ENCODE measurements at regions not wholly inside any gene's neighbourhood (a gene's known extent, or its start where the extent isn't known, plus 50 kb on each side); places are given as distances from the start of the nearest gene placed in this dataset.

- no peaks in the 10 kb centered on the region for H3K36me3 ChIP-seq
- TF ChIP-seq Cebpa-rat (IDR thresholded peaks at IDR 0.05) = no peak
- H3K9me3 ChIP-seq (replicated peaks in 1 of 11) = no peaks in the 10 kb centered on the region
- H3K4me1 ChIP-seq = peaks cover 45 to 77% (median 65%) of the 10 kb centered on the region in 10 experiments
- H3K4me3 ChIP-seq = peak overlapping the region in 5 of 10 experiments; percentile 42 to 58 (median 46); a peak in 8 of 20 replicates
- peaks cover 0 to 11% (median 0%) of the 10 kb centered on the region in 11 experiments; a peak in 3 of 22 replicates for H4K20me1 ChIP-seq
- peak overlapping the region in 2 of 11 experiments; percentile 73 to 75; a peak in 5 of 22 replicates for H3K9ac ChIP-seq
- H3K4me2 ChIP-seq = peak overlapping the region; percentile 81 to 99 (median 95)
- H3K27me3 ChIP-seq = peaks cover 9 to 43% (median 30%) of the 10 kb centered on the region in 11 experiments; a peak in 20 of 22 replicates
- peak overlapping the region in 8 of 11 experiments; percentile 76 to 88 (median 83); a peak in 12 of 22 replicates for H3K27ac ChIP-seq
Measured at GRCh38 chr3:193870376-193871219, 265.4 kb upstream of the HES1 start.

GRCh38 chr3:193871220-193871485 lies 264.8 kb upstream of the HES1 start:
- Histone ChIP-seq H3K27me3 (peaks cover 9 to 38% (median 30%) of the 10 kb centered on the region in 11 experiments; a peak in 20 of 22 replicates), H3K9me3 (replicated peaks in 1 of 11) (no peaks in the 10 kb centered on the region), H3K36me3 (no peaks in the 10 kb centered on the region), H3K4me3 (no peak overlapping the region), H3K4me2 (peak overlapping the region in 7 of 11 experiments; percentile 91 to 99 (median 96); a peak in 11 of 22 replicates), H3K4me1 (peaks cover 45 to 71% (median 60%) of the 10 kb centered on the region in 10 experiments), H3K27ac (peak overlapping the region in 2 of 11 experiments; percentile 84 to 88; a peak in 3 of 22 replicates), H4K20me1 (peaks cover 0 to 11% (median 0%) of the 10 kb centered on the region in 11 experiments; a peak in 3 of 22 replicates), H3K9ac (no peak overlapping the region)
- no peak for TF ChIP-seq Cebpa-rat (IDR thresholded peaks at IDR 0.05)

GRCh38 chr3:193872265-193872753 lies 263.6 kb upstream of the HES1 start:
- Histone ChIP-seq H3K27me3 (peaks cover 6 to 33% (median 25%) of the 10 kb centered on the region in 11 experiments; a peak in 20 of 22 replicates), H3K36me3 (no peaks in the 10 kb centered on the region), H3K4me2 (peak overlapping the region in 9 of 11 experiments; percentile 3 to 60 (median 52); a peak in 14 of 22 replicates), H3K4me1 (peaks cover 38 to 60% (median 48%) of the 10 kb centered on the region in 10 experiments), H4K20me1 (peaks cover 0 to 11% (median 0%) of the 10 kb centered on the region in 11 experiments; a peak in 3 of 22 replicates), H3K9me3 (replicated peaks in 1 of 11) (no peaks in the 10 kb centered on the region), H3K4me3 (no peak overlapping the region), H3K9ac (no peak overlapping the region), H3K27ac (no peak overlapping the region; a peak in 2 of 22 replicates)
- TF ChIP-seq Cebpa-rat (IDR thresholded peaks at IDR 0.05) = no peak

GRCh38 chr3:193873426-193874201 lies 262.3 kb upstream of the HES1 start:
- peak overlapping the region in 4 of 11 experiments; percentile 10 to 60 (median 33); a peak in 4 of 22 replicates for H3K4me2 ChIP-seq
- H3K4me1 ChIP-seq = peaks cover 25 to 47% (median 35%) of the 10 kb centered on the region in 10 experiments

GRCh38 chr3:193874512-193874911 lies 261.4 kb upstream of the HES1 start:
- peaks cover 0 to under 1% (median 0%) of the 10 kb centered on the region in 11 experiments; a peak in 3 of 22 replicates for H4K20me1 ChIP-seq
- H3K4me2 ChIP-seq = no peak overlapping the region
- no peaks in the 10 kb centered on the region for H3K9me3 ChIP-seq (replicated peaks in 1 of 11)
- no peak for TF ChIP-seq Cebpa-rat (IDR thresholded peaks at IDR 0.05)
- H3K4me3 ChIP-seq = no peak overlapping the region
- no peak overlapping the region for H3K27ac ChIP-seq
- H3K4me1 ChIP-seq = peaks cover 16 to 43% (median 28%) of the 10 kb centered on the region in 10 experiments
- H3K36me3 ChIP-seq = no peaks in the 10 kb centered on the region
- H3K9ac ChIP-seq = no peak overlapping the region
- peaks cover 6 to 20% (median 18%) of the 10 kb centered on the region in 11 experiments; a peak in 19 of 22 replicates for H3K27me3 ChIP-seq

More at GRCh38 chr3:193873426-193874201, 262.3 kb upstream of the HES1 start:
- peaks cover 0 to 9% (median 0%) of the 10 kb centered on the region in 11 experiments; a peak in 3 of 22 replicates for H4K20me1 ChIP-seq
- H3K27me3 ChIP-seq = peaks cover 6 to 29% (median 25%) of the 10 kb centered on the region in 11 experiments; a peak in 20 of 22 replicates
- no peak for TF ChIP-seq Cebpa-rat (IDR thresholded peaks at IDR 0.05)
- H3K9ac ChIP-seq = no peak overlapping the region
- H3K27ac ChIP-seq = no peak overlapping the region
- no peak overlapping the region for H3K4me3 ChIP-seq
- no peaks in the 10 kb centered on the region for H3K9me3 ChIP-seq (replicated peaks in 1 of 11)
- no peaks in the 10 kb centered on the region for H3K36me3 ChIP-seq

- H3K4me2 ChIP-seq = no peak overlapping the region
- no peaks in the 10 kb centered on the region for H3K36me3 ChIP-seq
- H3K27me3 ChIP-seq = peaks cover 5 to 17% (median 12%) of the 10 kb centered on the region in 11 experiments; a peak in 19 of 22 replicates
- H3K9me3 ChIP-seq (replicated peaks in 1 of 11) = no peaks in the 10 kb centered on the region
- H3K4me3 ChIP-seq = no peak overlapping the region
- H3K4me1 ChIP-seq = peaks cover 10 to 37% (median 22%) of the 10 kb centered on the region in 10 experiments
- no peak overlapping the region for H3K27ac ChIP-seq
- no peak overlapping the region for H3K9ac ChIP-seq
- H4K20me1 ChIP-seq = no peaks in the 10 kb centered on the region
- TF ChIP-seq Cebpa-rat (IDR thresholded peaks at IDR 0.05) = no peak
Measured at GRCh38 chr3:193874997-193875593, 260.9 kb upstream of the HES1 start.

GRCh38 chr3:193875601-193876321 lies 260.2 kb upstream of the HES1 start:
- Histone ChIP-seq H3K4me2 (no peak overlapping the region), H3K36me3 (no peaks in the 10 kb centered on the region), H4K20me1 (no peaks in the 10 kb centered on the region), H3K9me3 (replicated peaks in 1 of 11) (no peaks in the 10 kb centered on the region), H3K4me3 (no peak overlapping the region), H3K9ac (no peak overlapping the region), H3K27me3 (peaks cover 0 to 11% (median 6%) of the 10 kb centered on the region in 11 experiments; a peak in 16 of 22 replicates), H3K27ac (no peak overlapping the region), H3K4me1 (peaks cover 3 to 31% (median 15%) of the 10 kb centered on the region in 10 experiments; a peak in 17 of 20 replicates)
- TF ChIP-seq Cebpa-rat (IDR thresholded peaks at IDR 0.05) = no peak

All from BLaER1 treated with 17β-estradiol and CSF1 and Interleukin-3, amounts not matched to agents 10 nM and 100 nM (cell line).